ENCODE measurements at regions not wholly inside any gene's neighbourhood (a gene's known extent, or its start where the extent isn't known, plus 50 kb on each side); places are given as distances from the start of the nearest gene placed in this dataset.

GRCh38 chr1:29991815-29992214 lies 731.6 kb downstream of the MATN1 start:
- TF ChIP-seq YY1 (IDR thresholded peaks at IDR 0.05; ENCODE audit: extremely low read depth, insufficient replicate concordance, low read depth, low read length) (no peak), POLR2A (IDR thresholded peaks at IDR 0.05; ENCODE audit: borderline replicate concordance, extremely low read depth, insufficient read depth, insufficient read length) (no peak), CTCF (IDR thresholded peaks at IDR 0.05 in 2 of 3, conservative IDR thresholded peaks at IDR 0.05 in 1 of 3; ENCODE audit: borderline replicate concordance in 1 of 3, insufficient read depth in 1 of 3, low read depth in 2 of 3, low read length in 2 of 3) (no peak), REST (IDR thresholded peaks at IDR 0.05; ENCODE audit: low read depth) (no peak), CEBPB (IDR thresholded peaks at IDR 0.05; ENCODE audit: low read depth) (no peak), EGR1 (IDR thresholded peaks at IDR 0.05; ENCODE audit: low read depth) (no peak), EZH2 (IDR thresholded peaks at IDR 0.05) (no peak), JUND (IDR thresholded peaks at IDR 0.05) (no peak), POLR2AphosphoS5 (IDR thresholded peaks at IDR 0.05; ENCODE audit: low read depth, low read length) (no peak), CBX3 (IDR thresholded peaks at IDR 0.05; ENCODE audit: low read depth) (no peak), ATF3 (IDR thresholded peaks at IDR 0.05) (no peak), ELF1 (IDR thresholded peaks at IDR 0.05; ENCODE audit: borderline replicate concordance, low read depth) (no peak)

Data from HCT116 (cell line).